GM23248 (cell line): ENCODE measurements at regions not wholly inside any gene's neighbourhood (a gene's known extent, or its start where the extent isn't known, plus 50 kb on each side); places are given as distances from the start of the nearest gene placed in this dataset.

Experiments used
- DNase-seq: peaks from one replicate; pipeline ENCODE4 v3.0.0-alpha.2; 2015
- H2AFZ ChIP-seq: fragments of 200-600 bp; sonication (generic); 2 replicates; pipeline ENCODE4 v1.6.1; 2016; ENCODE audit warnings: antibody characterized with exemption
- H3F3A ChIP-seq: fragments of 200-600 bp; sonication (generic); 2 replicates; pipeline ENCODE4 v1.6.1; 2016; ENCODE audit warnings: mild to moderate bottlenecking, antibody characterized with exemption, mixed run types; ENCODE audit not compliant: insufficient read depth
- H3K27ac ChIP-seq: fragments of 200-600 bp; sonication (generic); 2 replicates; pipeline ENCODE4 v1.5.1; 2016; ENCODE audit warnings: mild to moderate bottlenecking
- H3K27me3 ChIP-seq: fragments of 200-600 bp; sonication (generic); replicated peaks from 2 replicates; pipeline ENCODE4 v1.6.1; 2016; ENCODE audit warnings: mild to moderate bottlenecking; ENCODE audit not compliant: insufficient read depth
- H3K36me3 ChIP-seq: fragments of 200-600 bp; sonication (generic); 2 replicates; pipeline ENCODE4 v1.6.1; 2016; ENCODE audit warnings: low read depth, mild to moderate bottlenecking
- H3K4me1 ChIP-seq: fragments of 200-600 bp; sonication (generic); 2 replicates; pipeline ENCODE4 v1.6.1; 2016; ENCODE audit warnings: mild to moderate bottlenecking; ENCODE audit not compliant: insufficient read depth
- H3K4me2 ChIP-seq: fragments of 200-600 bp; sonication (generic); one replicate; pipeline ENCODE4 v1.6.1; 2016; ENCODE audit warnings: mild to moderate bottlenecking; ENCODE audit not compliant: unreplicated experiment
- H3K4me3 ChIP-seq: fragments of 200-600 bp; sonication (generic); 2 replicates; pipeline ENCODE4 v1.5.1; 2016; ENCODE audit warnings: mild to moderate bottlenecking
- H3K79me2 ChIP-seq: fragments of 200-600 bp; sonication (generic); 2 replicates; pipeline ENCODE4 v1.6.1; 2016; ENCODE audit warnings: mild to moderate bottlenecking; ENCODE audit not compliant: insufficient read depth
- H3K9ac ChIP-seq: fragments of 200-600 bp; sonication (generic); 2 replicates; pipeline ENCODE4 v1.6.1; 2016; ENCODE audit warnings: mild to moderate bottlenecking
- H3K9me2 ChIP-seq: fragments of 200-600 bp; sonication (generic); 2 replicates; pipeline ENCODE4 v1.6.1; 2016; ENCODE audit warnings: mixed run types, mild to moderate bottlenecking, moderate library complexity; ENCODE audit not compliant: insufficient read depth
- H3K9me3 ChIP-seq: fragments of 200-600 bp; sonication (generic); one replicate; pipeline ENCODE4 v1.6.1; 2017; ENCODE audit warnings: low read depth
- H4K20me1 ChIP-seq: fragments of 200-600 bp; sonication (generic); 2 replicates; pipeline ENCODE4 v1.6.0; 2016; ENCODE audit not compliant: insufficient read depth
- EZH2 ChIP-seq: fragments of 200-600 bp; sonication (generic); IDR thresholded peaks from 2 replicates; pipeline ENCODE4 v1.6.1; 2018; ENCODE audit warnings: antibody characterized with exemption, mild to moderate bottlenecking; ENCODE audit not compliant: insufficient read depth, poor library complexity, severe bottlenecking
- EZH2phosphoT487 ChIP-seq: fragments of 200-600 bp; sonication (generic); IDR thresholded peaks from 2 replicates; pipeline ENCODE4 v1.6.1; 2018; ENCODE audit warnings: antibody characterized with exemption, moderate library complexity, mild to moderate bottlenecking, low read depth; ENCODE audit not compliant: insufficient read depth
- WGBS, 2 experiments: methylation state at CpG; one replicate each; pipeline ENCODE4 v1.1.6; 2015 to 2017; ENCODE audit warnings: low lambda C conversion rate in 2 of 2, low coverage in 1 of 2; ENCODE audit errors: missing lambda C conversion rate in 2 of 2; 5-methylcytosine and 5-hydroxymethylcytosine counted together
- in situ Hi-C: fragments of 300-500 bp; cut with MboI; formaldehyde crosslinking; loops from 2 replicates; pipeline ENCODE4 v1.15.0; 2020

DNA sequence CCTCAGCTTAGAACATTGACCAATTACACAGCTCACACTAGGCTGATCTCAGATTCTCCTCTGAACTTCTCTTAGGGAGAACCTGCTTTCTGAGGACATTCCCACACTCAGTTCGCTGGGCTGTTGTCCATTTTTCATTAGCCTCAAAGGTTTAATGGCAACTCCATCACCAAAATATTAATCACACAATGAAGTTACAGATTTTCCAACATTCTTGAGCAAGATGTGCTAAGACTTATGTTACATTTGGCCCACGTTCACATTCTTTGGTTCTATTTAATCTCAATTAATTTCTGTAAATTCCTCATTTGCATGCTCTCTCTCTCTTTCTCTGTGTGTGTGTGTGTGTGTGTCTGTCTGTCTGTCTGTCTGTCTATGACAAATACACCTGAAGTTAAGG lies 82.3 kb upstream of the EDNRA start:
- no peak for DNase-seq
- H4K20me1 ChIP-seq: no peaks in the 10 kb centered on the region
- H3K79me2 ChIP-seq: no peaks in the 10 kb centered on the region
- no peaks in the 10 kb centered on the region for H3K4me1 ChIP-seq
- H3K9ac ChIP-seq: no peak overlapping the region
- in situ Hi-C loops: no loop called here
- 27 to 31% methylated on average over 2 of the region's 2 CpGs for WGBS, 2 experiments
- no peak overlapping the region for H3K27ac ChIP-seq
- no peaks in the 10 kb centered on the region for H3K36me3 ChIP-seq
- no peaks in the 10 kb centered on the region for H3K9me2 ChIP-seq
- TF ChIP-seq EZH2 (no peak), EZH2phosphoT487 (no peak)
- no peak overlapping the region for H3K4me2 ChIP-seq
- H3K27me3 ChIP-seq: no peaks in the 10 kb centered on the region
- no peaks in the 10 kb centered on the region for H3F3A ChIP-seq
- H3K4me3 ChIP-seq: no peak overlapping the region
- no peak overlapping the region for H2AFZ ChIP-seq
- no peaks in the 10 kb centered on the region for H3K9me3 ChIP-seq

DNA sequence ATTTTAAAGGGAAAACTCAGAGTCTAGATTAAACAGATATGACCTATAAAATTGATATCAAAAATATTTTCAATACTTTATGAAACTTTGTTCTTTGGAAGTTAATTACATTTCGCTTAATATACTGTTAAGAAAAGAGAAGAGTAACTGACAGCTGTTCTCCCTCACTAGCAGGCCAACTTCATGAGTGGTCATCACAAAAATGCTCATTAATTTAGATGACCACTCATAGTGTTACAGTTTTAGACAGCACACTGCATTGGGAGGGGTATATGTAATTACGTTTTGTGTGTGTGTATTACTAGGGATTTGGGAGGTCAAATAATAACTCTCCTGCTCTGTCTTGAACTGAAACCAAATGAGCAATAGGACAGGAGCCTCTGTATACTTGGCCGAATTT lies 80.2 kb upstream of the EDNRA start:
- H3K36me3 ChIP-seq: no peaks in the 10 kb centered on the region
- TF ChIP-seq EZH2 (no peak), EZH2phosphoT487 (no peak)
- WGBS, 2 experiments: 51 to 59% methylated on average over 3 of the region's 3 CpGs

DNA sequence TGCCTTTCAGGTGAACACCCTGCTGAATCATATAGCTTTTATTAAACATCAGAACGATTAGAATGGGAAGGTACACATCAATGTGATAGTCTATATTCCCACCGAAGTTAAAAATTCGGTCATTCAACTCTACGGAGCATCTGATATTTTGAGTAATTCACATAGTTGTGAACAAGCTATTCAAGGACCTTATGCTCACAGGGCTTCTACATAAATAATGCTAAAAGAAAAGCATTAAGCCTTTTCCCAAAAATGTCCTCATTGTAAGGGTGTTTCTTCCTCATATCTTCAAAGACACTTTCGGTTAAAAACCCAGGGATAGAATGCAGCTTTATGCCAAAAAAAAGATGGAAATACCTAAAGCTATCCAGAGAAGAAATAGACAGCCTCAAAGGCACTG lies 79.7 kb upstream of the EDNRA start:
- no peak for TF ChIP-seq EZH2
- TF ChIP-seq EZH2phosphoT487: no peak
- WGBS, 2 experiments: 39% methylated on average over 5 of the region's 5 CpGs

More for the DNA sequence above, 80.2 kb upstream of the EDNRA start:
- no peaks in the 10 kb centered on the region for H3F3A ChIP-seq
- H3K9me3 ChIP-seq: no peaks in the 10 kb centered on the region
- H3K4me3 ChIP-seq: no peak overlapping the region
- in situ Hi-C loops: no loop called here
- no peaks in the 10 kb centered on the region for H3K79me2 ChIP-seq
- H4K20me1 ChIP-seq: no peaks in the 10 kb centered on the region
- no peak overlapping the region for H3K4me2 ChIP-seq
- H3K9me2 ChIP-seq: no peaks in the 10 kb centered on the region
- no peak for DNase-seq
- H2AFZ ChIP-seq: no peak overlapping the region
- H3K27me3 ChIP-seq: no peaks in the 10 kb centered on the region
- H3K27ac ChIP-seq: no peak overlapping the region
- H3K9ac ChIP-seq: no peak overlapping the region
- no peaks in the 10 kb centered on the region for H3K4me1 ChIP-seq

DNA sequence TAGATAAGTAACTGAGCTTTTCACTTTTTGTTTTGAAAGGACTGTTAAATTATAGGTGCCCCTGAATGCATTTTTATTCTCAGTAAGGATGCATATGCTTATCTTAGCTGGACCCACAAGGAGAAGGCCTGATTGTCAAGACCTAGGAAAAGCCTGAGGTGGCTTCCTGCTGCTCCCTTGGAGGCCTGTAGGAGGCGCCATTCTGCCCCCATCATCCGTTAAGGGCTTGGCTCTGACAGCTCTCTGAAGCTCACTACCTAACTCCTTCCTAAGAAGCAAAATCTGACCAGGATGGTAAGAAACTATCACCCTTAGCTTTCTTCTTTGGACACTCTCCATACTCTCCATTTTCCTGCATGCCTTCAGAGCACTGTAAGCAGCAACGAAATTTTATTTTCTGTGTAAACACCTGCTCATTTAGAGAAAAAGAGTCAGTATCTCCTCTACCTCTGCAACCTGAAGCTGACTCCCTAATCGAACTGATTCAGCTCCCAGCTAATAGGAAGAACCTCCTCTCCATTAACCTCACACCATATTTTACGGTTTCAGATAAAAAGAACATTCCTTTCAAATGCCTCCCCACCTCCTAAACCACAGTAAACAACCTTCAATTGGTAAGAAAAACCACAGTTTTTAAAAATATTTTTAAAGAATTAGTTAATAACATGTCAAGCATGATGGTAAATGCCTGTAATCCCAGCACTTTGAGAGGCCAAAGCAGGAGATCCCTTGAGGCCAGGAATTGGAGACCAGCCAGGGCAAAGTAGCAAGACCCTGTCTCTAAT lies 73.4 kb upstream of the EDNRA start:
- Histone ChIP-seq H2AFZ (no peak overlapping the region), H3K9me2 (no peaks in the 10 kb centered on the region), H3K36me3 (no peaks in the 10 kb centered on the region), H4K20me1 (no peaks in the 10 kb centered on the region), H3K79me2 (no peaks in the 10 kb centered on the region), H3K4me3 (no peak overlapping the region), H3K4me1 (no peaks in the 10 kb centered on the region), H3K27me3 (no peaks in the 10 kb centered on the region), H3K9me3 (no peaks in the 10 kb centered on the region), H3K4me2 (no peak overlapping the region), H3K27ac (no peak overlapping the region), H3K9ac (no peak overlapping the region), H3F3A (no peaks in the 10 kb centered on the region)
- WGBS, 2 experiments: 35 to 39% methylated on average over 5 of the region's 5 CpGs
- TF ChIP-seq EZH2 (no peak), EZH2phosphoT487 (no peak)
- in situ Hi-C loops: no loop called here
- no peak for DNase-seq

More for the DNA sequence above, 79.7 kb upstream of the EDNRA start:
- Histone ChIP-seq H3K4me2 (no peak overlapping the region), H3F3A (no peaks in the 10 kb centered on the region), H3K79me2 (no peaks in the 10 kb centered on the region), H3K4me3 (no peak overlapping the region), H3K36me3 (no peaks in the 10 kb centered on the region), H3K4me1 (no peaks in the 10 kb centered on the region), H3K27me3 (no peaks in the 10 kb centered on the region), H3K27ac (no peak overlapping the region), H3K9me2 (no peaks in the 10 kb centered on the region), H3K9ac (no peak overlapping the region), H2AFZ (no peak overlapping the region), H3K9me3 (no peaks in the 10 kb centered on the region), H4K20me1 (no peaks in the 10 kb centered on the region)
- in situ Hi-C loops: no loop called here
- no peak for DNase-seq
